ENCODE measurements at regions not wholly inside any gene's neighbourhood (a gene's known extent, or its start where the extent isn't known, plus 50 kb on each side); places are given as distances from the start of the nearest gene placed in this dataset.

DNA sequence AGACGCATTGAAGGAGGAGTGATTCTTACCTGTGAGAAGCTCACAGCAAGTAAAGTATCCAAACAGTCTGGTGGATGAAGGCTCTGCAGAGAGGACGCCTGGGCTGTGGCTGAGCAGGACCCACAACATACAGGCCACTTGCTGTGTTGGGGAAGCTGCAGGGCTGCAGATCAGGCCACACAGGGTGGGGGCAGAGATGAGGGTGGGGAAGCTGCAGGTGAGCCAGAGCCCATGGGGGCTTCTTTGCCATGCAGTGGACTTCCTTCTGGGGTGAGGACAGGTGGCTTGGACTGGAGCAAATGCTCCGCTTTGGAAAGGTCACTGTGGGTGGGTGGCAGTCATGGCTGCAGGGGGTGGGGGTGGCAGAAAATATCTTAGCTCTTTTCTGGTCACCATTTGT is 214.8 kb downstream of the GLRX3 start:
- TF ChIP-seq ELF4 (IDR thresholded peaks at IDR 0.05) (no peak), L3MBTL2 (conservative IDR thresholded peaks at IDR 0.05) (no peak), FOXK2 (IDR thresholded peaks at IDR 0.05) (no peak)

Data from HEK293T (cell line).